ENCODE measurements at regions not wholly inside any gene's neighbourhood (a gene's known extent, or its start where the extent isn't known, plus 50 kb on each side); places are given as distances from the start of the nearest gene placed in this dataset.

DNA sequence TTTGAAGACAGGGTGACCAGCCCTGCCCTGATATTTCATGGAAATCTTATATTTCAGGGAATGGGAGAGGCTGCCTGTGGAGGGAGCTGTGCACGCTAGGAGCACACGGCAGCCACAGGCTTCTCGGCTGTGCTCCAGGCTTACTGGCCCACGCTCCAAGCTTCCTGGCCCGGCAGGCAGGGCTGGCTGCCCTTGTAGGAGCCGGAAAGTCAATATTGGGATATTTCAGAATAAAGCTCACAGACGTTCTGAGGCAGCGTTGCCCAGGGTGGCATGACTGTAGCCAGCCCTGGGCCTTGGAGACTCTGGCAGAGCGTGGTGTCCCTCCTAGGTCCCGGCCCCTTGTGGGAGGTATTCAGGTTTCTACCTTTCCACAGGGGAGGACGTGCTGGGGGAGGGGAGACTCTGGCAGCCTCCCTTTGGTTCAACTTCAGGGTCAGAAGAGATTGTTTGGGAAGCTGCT, 95.6 kb downstream of the NPIPB11 start (continued):
- no peak for TF ChIP-seq ZNF577 (CRISPR knock-in tag; IDR thresholded peaks at IDR 0.05; ENCODE audit: borderline replicate concordance, low read depth)
- no peak for TF ChIP-seq HHEX (CRISPR knock-in tag; IDR thresholded peaks at IDR 0.05)
- TF ChIP-seq ZMYM4 (CRISPR knock-in tag; IDR thresholded peaks at IDR 0.05) = no peak
- peak; percentile 60 for TF ChIP-seq RAD21 (CRISPR knock-in tag; IDR thresholded peaks at IDR 0.05)
- no peak for TF ChIP-seq RFXANK (CRISPR knock-in tag; IDR thresholded peaks at IDR 0.05)
- TF ChIP-seq ZNF557 (CRISPR knock-in tag; IDR thresholded peaks at IDR 0.05) = no peak
- no peak for TF ChIP-seq ZBTB42 (CRISPR knock-in tag; IDR thresholded peaks at IDR 0.05)
- peak; percentile 44; the same call in 1 of the 2 replicates for TF ChIP-seq GABPB1 (CRISPR knock-in tag; IDR thresholded peaks at IDR 0.05)
- TF ChIP-seq, protein P1, sequence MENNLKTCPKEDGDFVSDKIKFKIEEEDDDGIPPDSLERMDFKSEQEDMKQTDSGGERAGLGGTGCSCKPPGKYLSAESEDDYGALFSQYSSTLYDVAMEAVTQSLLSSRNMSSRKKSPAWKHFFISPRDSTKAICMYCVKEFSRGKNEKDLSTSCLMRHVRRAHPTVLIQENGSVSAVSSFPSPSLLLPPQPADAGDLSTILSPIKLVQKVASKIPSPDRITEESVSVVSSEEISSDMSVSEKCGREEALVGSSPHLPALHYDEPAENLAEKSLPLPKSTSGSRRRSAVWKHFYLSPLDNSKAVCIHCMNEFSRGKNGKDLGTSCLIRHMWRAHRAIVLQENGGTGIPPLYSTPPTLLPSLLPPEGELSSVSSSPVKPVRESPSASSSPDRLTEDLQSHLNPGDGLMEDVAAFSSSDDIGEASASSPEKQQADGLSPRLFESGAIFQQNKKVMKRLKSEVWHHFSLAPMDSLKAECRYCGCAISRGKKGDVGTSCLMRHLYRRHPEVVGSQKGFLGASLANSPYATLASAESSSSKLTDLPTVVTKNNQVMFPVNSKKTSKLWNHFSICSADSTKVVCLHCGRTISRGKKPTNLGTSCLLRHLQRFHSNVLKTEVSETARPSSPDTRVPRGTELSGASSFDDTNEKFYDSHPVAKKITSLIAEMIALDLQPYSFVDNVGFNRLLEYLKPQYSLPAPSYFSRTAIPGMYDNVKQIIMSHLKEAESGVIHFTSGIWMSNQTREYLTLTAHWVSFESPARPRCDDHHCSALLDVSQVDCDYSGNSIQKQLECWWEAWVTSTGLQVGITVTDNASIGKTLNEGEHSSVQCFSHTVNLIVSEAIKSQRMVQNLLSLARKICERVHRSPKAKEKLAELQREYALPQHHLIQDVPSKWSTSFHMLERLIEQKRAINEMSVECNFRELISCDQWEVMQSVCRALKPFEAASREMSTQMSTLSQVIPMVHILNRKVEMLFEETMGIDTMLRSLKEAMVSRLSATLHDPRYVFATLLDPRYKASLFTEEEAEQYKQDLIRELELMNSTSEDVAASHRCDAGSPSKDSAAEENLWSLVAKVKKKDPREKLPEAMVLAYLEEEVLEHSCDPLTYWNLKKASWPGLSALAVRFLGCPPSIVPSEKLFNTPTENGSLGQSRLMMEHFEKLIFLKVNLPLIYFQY (CRISPR knock-in tag; IDR thresholded peaks at IDR 0.05; ENCODE audit: borderline replicate concordance) = 0 out of 2 replicates have a peak, but pooled peaks have one; percentile 35
- TF ChIP-seq MYC (CRISPR knock-in tag; IDR thresholded peaks at IDR 0.05; ENCODE audit: borderline replicate concordance) = peak; percentile 46; the same call in 1 of the 2 replicates
- TF ChIP-seq JUN (CRISPR knock-in tag; IDR thresholded peaks at IDR 0.05) = no peak
- TF ChIP-seq, protein P2, sequence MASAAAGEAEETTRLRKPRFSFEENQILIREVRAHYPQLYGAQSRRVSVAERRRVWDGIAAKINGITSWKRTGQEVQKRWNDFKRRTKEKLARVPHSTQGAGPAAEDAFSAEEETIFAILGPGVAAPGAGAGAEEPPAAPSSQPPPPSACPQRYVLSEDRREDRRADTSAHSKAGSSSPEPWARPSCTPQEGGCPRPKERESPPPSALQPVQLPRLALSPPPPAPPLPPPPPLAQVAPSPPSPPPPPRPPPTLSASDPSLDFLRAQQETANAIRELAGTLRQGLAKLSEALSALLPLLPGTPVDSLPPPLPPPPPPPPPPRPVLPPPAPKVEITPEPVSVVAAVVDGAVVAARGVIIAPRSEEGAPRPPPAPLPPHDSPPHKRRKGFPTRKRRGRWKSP (CRISPR knock-in tag; IDR thresholded peaks at IDR 0.05) = no peak
- TF ChIP-seq TMF1 (CRISPR knock-in tag; IDR thresholded peaks at IDR 0.05; ENCODE audit: low read depth) = no peak
- peak; percentile 22; the same call in 1 of the 2 replicates for TF ChIP-seq ZFX (CRISPR knock-in tag; IDR thresholded peaks at IDR 0.05; ENCODE audit: low read depth)
- peak; percentile 66 for TF ChIP-seq GATAD2A (CRISPR knock-in tag; IDR thresholded peaks at IDR 0.05)
- no peak for TF ChIP-seq ZFP1 (CRISPR knock-in tag; IDR thresholded peaks at IDR 0.05)
- TF ChIP-seq REXO4 (CRISPR knock-in tag; IDR thresholded peaks at IDR 0.05; ENCODE audit: borderline replicate concordance) = no peak
- no peak for TF ChIP-seq PRPF4 (IDR thresholded peaks at IDR 0.05; ENCODE audit: low read depth, low read length, poor library complexity, severe bottlenecking)
- no peak for TF ChIP-seq CHD2 (IDR thresholded peaks at IDR 0.05; ENCODE audit: low read depth, low read length)
- no peak for TF ChIP-seq ZFYVE20 (CRISPR knock-in tag; IDR thresholded peaks at IDR 0.05; ENCODE audit: borderline replicate concordance, low read depth)
- no peak for TF ChIP-seq NR2C2 (CRISPR knock-in tag; IDR thresholded peaks at IDR 0.05; ENCODE audit: borderline replicate concordance)
- no peak for TF ChIP-seq SMARCE1 (IDR thresholded peaks at IDR 0.05; ENCODE audit: borderline replicate concordance)
- TF ChIP-seq, protein P3, sequence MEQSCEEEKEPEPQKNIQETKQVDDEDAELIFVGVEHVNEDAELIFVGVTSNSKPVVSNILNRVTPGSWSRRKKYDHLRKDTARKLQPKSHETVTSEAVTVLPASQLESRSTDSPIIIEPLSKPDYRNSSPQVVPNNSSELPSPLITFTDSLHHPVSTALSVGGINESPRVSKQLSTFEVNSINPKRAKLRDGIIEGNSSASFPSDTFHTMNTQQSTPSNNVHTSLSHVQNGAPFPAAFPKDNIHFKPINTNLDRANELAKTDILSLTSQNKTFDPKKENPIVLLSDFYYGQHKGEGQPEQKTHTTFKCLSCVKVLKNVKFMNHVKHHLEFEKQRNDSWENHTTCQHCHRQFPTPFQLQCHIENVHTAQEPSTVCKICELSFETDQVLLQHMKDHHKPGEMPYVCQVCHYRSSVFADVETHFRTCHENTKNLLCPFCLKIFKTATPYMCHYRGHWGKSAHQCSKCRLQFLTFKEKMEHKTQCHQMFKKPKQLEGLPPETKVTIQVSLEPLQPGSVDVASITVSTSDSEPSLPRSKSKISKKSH (CRISPR knock-in tag; IDR thresholded peaks at IDR 0.05; ENCODE audit: borderline replicate concordance) = no peak
- TF ChIP-seq ZZZ3 (CRISPR knock-in tag; IDR thresholded peaks at IDR 0.05; ENCODE audit: borderline replicate concordance) = no peak
- no peak for TF ChIP-seq SETDB1 (CRISPR knock-in tag; IDR thresholded peaks at IDR 0.05; ENCODE audit: borderline replicate concordance)
- no peak for TF ChIP-seq TCF7 (IDR thresholded peaks at IDR 0.05; ENCODE audit: low read depth)
- TF ChIP-seq ZNF44 (CRISPR knock-in tag; IDR thresholded peaks at IDR 0.05) = 0 out of 2 replicates have a peak, but pooled peaks have one; percentile 49
- TF ChIP-seq ZFP41 (CRISPR knock-in tag; IDR thresholded peaks at IDR 0.05; ENCODE audit: borderline replicate concordance) = no peak

Measured in HepG2 (cell line).